Naive thymus-derived CD4-positive, alpha-beta T cell (primary cell): ENCODE measurements at regions not wholly inside any gene's neighbourhood (a gene's known extent, or its start where the extent isn't known, plus 50 kb on each side); places are given as distances from the start of the nearest gene placed in this dataset.
A peak's percentile ranks its signal among the peaks of the same experiment; 100 is the strongest.

Source experiments
- ATAC-seq: fragments of 150-1000 bp; cut with Tn5 transposase; 2 replicates; pipeline ENCODE4 v1.10.0; 2021; ENCODE audit warnings: mild to moderate bottlenecking, moderate library complexity
- CTCF ChIA-PET: fragments of 350-600 bp; sonication (Branson Sonifier 250); formaldehyde crosslinking; loops from one replicate; lab custom pipeline; 2021; ENCODE audit warnings: antibody characterized with exemption; lab: Charles Lee
- POLR2A ChIA-PET: fragments of 350-600 bp; sonication (Branson Sonifier 250); formaldehyde crosslinking; loops from one replicate; lab custom pipeline; 2021; ENCODE audit warnings: antibody characterized with exemption, inconsistent platforms; lab: Charles Lee
- DNase-seq, 9 donors: peaks; one replicate each; pipeline versions ENCODE4 v3.0.0 to v3.0.0-alpha.2; 2020 to 2022; ENCODE audit warnings: mixed read lengths in 1 of 9
- H3K27ac ChIP-seq: one replicate; pipeline ENCODE4 v1.7.0; 2013; ENCODE audit warnings: mild to moderate bottlenecking, low read depth, low read length, moderate library complexity
- H3K27me3 ChIP-seq, 2 donors: one replicate each; pipeline ENCODE4 v1.7.0; 2013; ENCODE audit warnings: low read length in 2 of 2, mild to moderate bottlenecking in 2 of 2, moderate library complexity in 2 of 2; ENCODE audit not compliant: control insufficient read depth in 2 of 2, insufficient read depth in 2 of 2
- H3K36me3 ChIP-seq, 3 experiments: 1 replicate in 2 of 3; 2 replicates in 1 of 3; pipeline ENCODE4 v1.7.0; 2013; ENCODE audit warnings: low read length in 3 of 3, mild to moderate bottlenecking in 3 of 3, moderate library complexity in 1 of 3; ENCODE audit not compliant: insufficient read depth in 3 of 3, control insufficient read depth in 2 of 3
- H3K4me1 ChIP-seq, 2 donors: one replicate each; pipeline ENCODE4 v1.7.0; 2013; ENCODE audit warnings: low read length in 2 of 2, mild to moderate bottlenecking in 2 of 2, moderate library complexity in 1 of 2; ENCODE audit not compliant: control insufficient read depth in 2 of 2, insufficient read depth in 2 of 2
- H3K4me3 ChIP-seq: 2 replicates; pipeline ENCODE4 v1.7.0; 2013; ENCODE audit warnings: mild to moderate bottlenecking, low read length
- H3K9me3 ChIP-seq, 3 experiments: 1 replicate in 2 of 3; 2 replicates in 1 of 3; pipeline ENCODE4 v1.7.0; 2013; ENCODE audit warnings: low read length in 3 of 3; ENCODE audit not compliant: control insufficient read depth in 2 of 3
- H3K27ac Mint-ChIP-seq, 9 donors: one replicate each; pipeline ENCODE4 v1.8.0; 2020 to 2022; ENCODE audit warnings: mixed read lengths in 9 of 9, mild to moderate bottlenecking in 8 of 9, moderate library complexity in 5 of 9, inconsistent platforms in 2 of 9
- H3K27me3 Mint-ChIP-seq, 5 donors: one replicate each; pipeline ENCODE4 v1.8.0; 2021 to 2022; ENCODE audit warnings: mixed read lengths in 5 of 5, mild to moderate bottlenecking in 1 of 5
- H3K36me3 Mint-ChIP-seq, 5 donors: one replicate each; pipeline ENCODE4 v1.8.0; 2020 to 2022; ENCODE audit warnings: mixed read lengths in 5 of 5, mild to moderate bottlenecking in 3 of 5, inconsistent platforms in 1 of 5
- H3K4me1 Mint-ChIP-seq, 7 donors: one replicate each; pipeline ENCODE4 v1.8.0; 2020 to 2022; ENCODE audit warnings: mixed read lengths in 7 of 7, mild to moderate bottlenecking in 3 of 7, inconsistent platforms in 1 of 7
- H3K4me3 Mint-ChIP-seq, 10 donors: one replicate each; pipeline ENCODE4 v1.8.0; 2020 to 2022; ENCODE audit warnings: mild to moderate bottlenecking in 10 of 10, mixed read lengths in 10 of 10, moderate library complexity in 6 of 10, inconsistent platforms in 2 of 10
- H3K9me3 Mint-ChIP-seq, 11 donors: one replicate each; pipeline ENCODE4 v1.8.0; 2020 to 2022; ENCODE audit warnings: mixed read lengths in 11 of 11, mild to moderate bottlenecking in 4 of 11, inconsistent platforms in 1 of 11, moderate library complexity in 1 of 11
- intact Hi-C, 2 donors: fragments of 100-400 bp; cut with micrococcal nuclease; formaldehyde crosslinking; loops; one replicate each; pipeline ENCODE4 v1.15.1; 2023

DNA sequence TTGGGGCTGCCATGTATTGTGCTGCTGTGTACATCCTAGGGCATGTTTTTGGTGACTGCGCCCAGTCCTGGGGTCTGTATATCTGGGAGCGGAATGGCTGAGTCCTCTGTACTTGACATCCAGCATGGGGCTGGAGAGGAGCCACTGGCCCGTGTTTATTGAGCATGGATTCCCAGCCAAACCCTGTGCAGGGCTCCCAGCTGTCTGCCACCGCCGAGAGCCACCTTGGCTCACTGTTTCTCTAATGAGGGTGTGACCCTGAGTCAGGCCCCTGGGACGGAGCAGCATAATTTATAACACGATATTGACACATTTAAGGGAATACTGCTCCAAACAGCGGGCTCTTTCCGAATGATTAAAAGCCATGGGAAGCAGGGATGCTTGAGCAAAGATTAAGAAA, 211.5 kb upstream of the PWP1 start:
- H3K27ac Mint-ChIP-seq: peak overlapping the region in 1 of 9 donors; percentile 22
- H3K27me3 ChIP-seq: no peaks in the 10 kb centered on the region
- no peaks in the 10 kb centered on the region for H3K27me3 Mint-ChIP-seq
- no peaks in the 10 kb centered on the region for H3K9me3 ChIP-seq
- H3K4me3 ChIP-seq: no peak overlapping the region
- CTCF ChIA-PET: no interaction called here
- H3K4me1 Mint-ChIP-seq: peaks cover 16 to 56% (median 32%) of the 10 kb centered on the region in 7 donors
- H3K27ac ChIP-seq: no peak overlapping the region
- no peak for ATAC-seq
- no peaks in the 10 kb centered on the region for H3K36me3 ChIP-seq
- peaks cover 0 to 6% of the 10 kb centered on the region in 2 donors for H3K4me1 ChIP-seq
- no peaks in the 10 kb centered on the region for H3K36me3 Mint-ChIP-seq
- POLR2A ChIA-PET: no interaction called here
- no peaks in the 10 kb centered on the region for H3K9me3 Mint-ChIP-seq
- no peak for DNase-seq
- intact Hi-C loops: no loop called here
- no peak overlapping the region for H3K4me3 Mint-ChIP-seq

DNA sequence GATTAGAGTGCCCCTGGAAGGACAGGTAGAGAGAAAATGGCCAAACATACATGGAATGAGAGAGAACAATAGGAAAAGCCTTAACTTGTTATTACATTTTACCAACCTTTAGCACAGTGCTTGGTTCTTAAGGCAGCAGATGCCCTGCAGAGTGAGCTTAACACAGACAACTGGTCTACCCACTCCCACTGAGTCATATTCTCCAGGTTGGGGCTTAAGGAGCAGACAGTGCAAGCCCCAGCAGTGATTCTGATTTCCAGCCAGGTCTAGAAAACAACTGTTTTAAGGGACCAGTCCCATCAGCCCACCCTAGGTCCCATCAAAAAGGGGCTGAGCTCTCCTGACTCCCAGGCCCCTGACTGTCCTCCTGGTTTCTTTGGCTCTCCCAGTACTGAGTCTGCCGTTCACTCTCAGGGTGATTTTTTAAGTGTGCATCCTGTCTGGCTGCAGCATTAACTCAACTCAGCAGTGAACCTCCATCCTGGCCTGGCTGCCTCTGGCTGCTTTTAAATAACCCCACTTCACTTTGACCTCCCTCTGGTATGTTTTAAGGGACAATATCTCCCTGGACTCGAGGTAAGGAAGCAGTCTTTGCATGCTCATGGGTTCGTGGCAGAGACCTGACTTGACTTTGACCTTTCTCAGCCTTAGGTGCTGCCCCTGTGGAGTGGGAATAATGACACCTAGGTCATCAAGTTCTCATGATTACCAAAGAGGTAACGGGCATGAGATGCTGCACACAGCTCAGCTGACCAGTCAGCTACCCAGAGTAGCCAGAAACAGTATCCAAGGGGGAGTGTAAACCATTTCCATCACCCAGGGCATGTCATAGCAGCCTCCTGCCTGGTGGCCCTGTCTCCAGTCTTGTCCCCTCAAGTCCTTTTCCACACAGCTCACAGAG, 210.7 kb upstream of the PWP1 start:
- Mint-ChIP-seq H3K36me3 (no peaks in the 10 kb centered on the region), H3K4me1 (peaks cover 16 to 56% (median 34%) of the 10 kb centered on the region in 7 donors), H3K4me3 (no peak overlapping the region), H3K27ac (peak overlapping the region in 3 of 9 donors; percentile 22 to 77 (median 34)), H3K9me3 (no peaks in the 10 kb centered on the region), H3K27me3 (no peaks in the 10 kb centered on the region)
- H3K4me1 ChIP-seq: peaks cover 0 to 5% of the 10 kb centered on the region in 2 donors
- ChIA-PET CTCF (no interaction called here), POLR2A (no interaction called here)
- intact Hi-C loops: no loop called here
- H3K4me3 ChIP-seq: no peak overlapping the region
- ATAC-seq: no peak
- H3K27me3 ChIP-seq: no peaks in the 10 kb centered on the region
- no peaks in the 10 kb centered on the region for H3K36me3 ChIP-seq
- H3K9me3 ChIP-seq: no peaks in the 10 kb centered on the region
- no peak for DNase-seq
- H3K27ac ChIP-seq: no peak overlapping the region

GRCh38 chr12:107475900-107476299, 209.7 kb upstream of the PWP1 start:
- intact Hi-C loops: no loop called here
- DNase-seq: peak in 1 of 9 donors; percentile 2
- H3K27ac Mint-ChIP-seq: no peak overlapping the region
- H3K4me3 Mint-ChIP-seq: no peak overlapping the region
- no peaks in the 10 kb centered on the region for H3K9me3 ChIP-seq
- no peak overlapping the region for H3K4me3 ChIP-seq
- H3K27me3 ChIP-seq: no peaks in the 10 kb centered on the region
- peaks cover 16 to 65% (median 31%) of the 10 kb centered on the region in 7 donors for H3K4me1 Mint-ChIP-seq
- peak; percentile 18 for ATAC-seq
- peaks cover 0 to 5% of the 10 kb centered on the region in 2 donors for H3K4me1 ChIP-seq
- no peaks in the 10 kb centered on the region for H3K36me3 ChIP-seq
- H3K27me3 Mint-ChIP-seq: no peaks in the 10 kb centered on the region
- no peak overlapping the region for H3K27ac ChIP-seq
- POLR2A ChIA-PET: no interaction called here
- H3K9me3 Mint-ChIP-seq: no peaks in the 10 kb centered on the region
- no peaks in the 10 kb centered on the region for H3K36me3 Mint-ChIP-seq
- CTCF ChIA-PET: no interaction called here

DNA sequence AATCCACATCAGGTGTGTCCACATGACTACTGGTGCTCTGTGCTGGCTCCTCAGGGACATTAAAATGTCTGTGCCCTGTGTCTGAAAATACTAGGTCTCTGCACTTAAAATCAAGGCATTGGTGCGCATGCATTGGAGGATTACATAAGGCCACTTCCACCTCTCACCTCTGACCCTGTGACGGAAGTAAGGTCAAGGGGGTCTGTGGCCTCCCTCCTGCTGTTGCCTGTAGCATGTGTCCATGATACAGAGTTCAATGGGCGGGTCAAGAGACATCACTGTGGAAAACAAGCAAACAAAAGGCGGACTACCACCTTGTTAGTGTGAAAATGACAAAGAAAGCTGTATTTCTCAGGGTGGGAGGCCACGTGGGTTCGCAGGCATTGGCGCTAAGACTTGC, 208.6 kb upstream of the PWP1 start:
- peaks cover 16 to 66% (median 33%) of the 10 kb centered on the region in 7 donors for H3K4me1 Mint-ChIP-seq
- no peaks in the 10 kb centered on the region for H3K27me3 ChIP-seq
- H3K27ac Mint-ChIP-seq: peak overlapping the region in 1 of 9 donors; percentile 25
- ChIA-PET POLR2A (no interaction called here), CTCF (no interaction called here)
- ATAC-seq (no peak), DNase-seq (no peak)
- H3K27me3 Mint-ChIP-seq: no peaks in the 10 kb centered on the region
- no peaks in the 10 kb centered on the region for H3K36me3 ChIP-seq
- H3K4me3 Mint-ChIP-seq: no peak overlapping the region
- H3K9me3 ChIP-seq: no peaks in the 10 kb centered on the region
- H3K4me1 ChIP-seq: peaks cover 0 to 5% of the 10 kb centered on the region in 2 donors
- H3K9me3 Mint-ChIP-seq: no peaks in the 10 kb centered on the region
- no peak overlapping the region for H3K4me3 ChIP-seq
- no peaks in the 10 kb centered on the region for H3K36me3 Mint-ChIP-seq
- intact Hi-C loops: no loop called here
- no peak overlapping the region for H3K27ac ChIP-seq

- H3K9me3 Mint-ChIP-seq: no peaks in the 10 kb centered on the region
- intact Hi-C loops: no loop called here
- no peak overlapping the region for H3K4me3 ChIP-seq
- H3K4me3 Mint-ChIP-seq: no peak overlapping the region
- peaks cover 0 to 5% of the 10 kb centered on the region in 2 donors for H3K4me1 ChIP-seq
- H3K27ac ChIP-seq: no peak overlapping the region
- H3K27me3 Mint-ChIP-seq: no peaks in the 10 kb centered on the region
- ChIA-PET POLR2A (no interaction called here), CTCF (no interaction called here)
- no peaks in the 10 kb centered on the region for H3K36me3 ChIP-seq
- no peak for DNase-seq
- H3K36me3 Mint-ChIP-seq: no peaks in the 10 kb centered on the region
- H3K4me1 Mint-ChIP-seq: peaks cover 16 to 66% (median 36%) of the 10 kb centered on the region in 7 donors
- no peaks in the 10 kb centered on the region for H3K9me3 ChIP-seq
- H3K27ac Mint-ChIP-seq: no peak overlapping the region
- no peak for ATAC-seq
- H3K27me3 ChIP-seq: no peaks in the 10 kb centered on the region
Measured at GRCh38 chr12:107477947-107478610, 207.5 kb upstream of the PWP1 start.

GRCh38 chr12:107478881-107479280, 206.7 kb upstream of the PWP1 start:
- no peak overlapping the region for H3K4me3 Mint-ChIP-seq
- H3K4me3 ChIP-seq: no peak overlapping the region
- intact Hi-C loops: no loop called here
- no peaks in the 10 kb centered on the region for H3K27me3 ChIP-seq
- no peaks in the 10 kb centered on the region for H3K9me3 Mint-ChIP-seq
- peak overlapping the region in 1 of 9 donors; percentile 21 for H3K27ac Mint-ChIP-seq
- H3K36me3 ChIP-seq: no peaks in the 10 kb centered on the region
- no peak for DNase-seq
- no peaks in the 10 kb centered on the region for H3K27me3 Mint-ChIP-seq
- peaks cover 0 to 5% of the 10 kb centered on the region in 2 donors for H3K4me1 ChIP-seq
- CTCF ChIA-PET: no interaction called here
- H3K9me3 ChIP-seq: no peaks in the 10 kb centered on the region
- POLR2A ChIA-PET: no interaction called here
- no peak for ATAC-seq
- no peaks in the 10 kb centered on the region for H3K36me3 Mint-ChIP-seq
- H3K4me1 Mint-ChIP-seq: peaks cover 16 to 66% (median 38%) of the 10 kb centered on the region in 7 donors
- H3K27ac ChIP-seq: no peak overlapping the region
